Pancreas (tissue), 10 donors: ENCODE measurements at regions not wholly inside any gene's neighbourhood (a gene's known extent, or its start where the extent isn't known, plus 50 kb on each side); places are given as distances from the start of the nearest gene placed in this dataset.

Experiments used
- ATAC-seq, 4 donors: fragments of 200-7000 bp; cut with Tn5 transposase; one replicate each; pipeline versions ENCODE4 v1.8.0 to v1.9.1; 2020; ENCODE audit warnings: mild to moderate bottlenecking in 4 of 4, moderate library complexity in 4 of 4
- DNase-seq, 6 donors: peaks; one replicate each; pipeline ENCODE4 v3.0.0-alpha.2; 2020
- FAIRE-seq: peaks from 2 replicates; lab custom pipeline; 2012; peaks lifted over from hg19 to GRCh38; lab: Jason Lieb, UNC
- H3K27ac ChIP-seq, 4 donors: fragments of 200-600 bp; sonication (generic); 1 replicate in 3 of 4; 2 replicates in 1 of 4; pipeline versions ENCODE4 v1.5.0 to v1.8.0; 2020
- H3K27me3 ChIP-seq, 4 donors: fragments of 200-600 bp; one replicate each; pipeline ENCODE4 v1.8.0; 2021
- H3K36me3 ChIP-seq, 3 donors: fragments of 200-600 bp; sonication (generic) in 1 of 3; one replicate each; pipeline versions ENCODE4 v1.5.0 to v1.8.0; 2020 to 2021
- H3K4me1 ChIP-seq, 3 donors: fragments of 200-600 bp; one replicate each; pipeline ENCODE4 v1.8.0; 2021
- H3K4me3 ChIP-seq, 4 donors: fragments of 200-600 bp; sonication (generic) in 2 of 4; one replicate each; pipeline versions ENCODE4 v1.5.0 to v1.8.0; 2020 to 2021
- H3K9me3 ChIP-seq, 4 donors: fragments of 200-600 bp; one replicate each; pipeline ENCODE4 v1.8.0; 2021
- WGBS, 2 donors: extraction: QIAGEN DNeasy Blood & Tissue Kit; methylation state at CpG; one replicate each; pipeline ENCODE4 v1.1.7; 2013; 5-methylcytosine and 5-hydroxymethylcytosine counted together
- intact Hi-C, 3 donors: fragments of 100-400 bp; cut with DNase I; formaldehyde crosslinking; loops; one replicate each; pipeline versions ENCODE4 v1.11.1 to v1.14.2; 2022
- TF ChIP-seq, protein P1 (sequence below), 4 donors: fragments of 200-600 bp; sonication (generic) in 3 of 4; IDR thresholded peaks; one replicate each; pipeline versions ENCODE4 v1.5.0 to v1.8.0; 2021; ENCODE audit warnings: antibody characterized with exemption in 4 of 4
- donor health status: healthy with polysubstance abuse.
- donor health status: DM: no; HTN: no; CAD: no; lungs with moderate emphysema.
- donor health status: DM: no; HTN: no; CAD: no.
- donor health status: control.
- donor health status: control.
- donor health status: Bipolar disorder and iron deficiency.
- donor health status: DM: yes; HTN: yes; CAD: no.
- donor health status: DM: no; HTN: no; CAD: no.
- donor health status: DM: no; HTN: no; CAD: no.
- donor health status: DM: yes; HTN: yes; CAD: no.

DNA sequence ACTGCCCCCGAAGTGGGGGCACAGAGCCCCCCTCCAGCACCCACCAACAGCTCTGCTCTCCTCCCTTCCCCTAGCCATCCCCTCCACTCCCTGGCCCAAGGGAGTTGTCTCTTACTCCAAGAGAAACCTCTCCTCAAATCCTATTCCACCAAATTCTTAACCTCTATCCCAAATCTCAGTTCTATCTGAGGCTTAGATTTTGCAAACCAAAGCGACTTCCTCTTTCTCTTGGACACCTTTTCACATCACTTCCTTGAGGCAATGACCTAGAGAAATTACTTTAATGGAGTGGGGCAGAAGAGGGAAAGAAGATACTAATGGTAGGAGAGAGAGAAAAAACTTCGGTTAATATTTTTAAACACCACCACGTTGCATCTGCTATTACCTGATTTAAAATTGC is 167.2 kb downstream of the SS18 start:
- Histone ChIP-seq H3K4me1 (no peaks in the 10 kb centered on the region), H3K9me3 (no peaks in the 10 kb centered on the region), H3K36me3 (no peaks in the 10 kb centered on the region), H3K27ac (no peak overlapping the region), H3K4me3 (no peak overlapping the region), H3K27me3 (no peaks in the 10 kb centered on the region)
- WGBS, 2 donors = 88 to 95% methylated on average over 4 of the region's 4 CpGs
- ATAC-seq = no peak
- no peak for FAIRE-seq
- intact Hi-C loops = loop anchor here in 1 of 3 donors (10.0 kb wide), 1 partner anchor 232 kb away; no protein-coding TSS in a partner anchor
- TF ChIP-seq, protein P1, sequence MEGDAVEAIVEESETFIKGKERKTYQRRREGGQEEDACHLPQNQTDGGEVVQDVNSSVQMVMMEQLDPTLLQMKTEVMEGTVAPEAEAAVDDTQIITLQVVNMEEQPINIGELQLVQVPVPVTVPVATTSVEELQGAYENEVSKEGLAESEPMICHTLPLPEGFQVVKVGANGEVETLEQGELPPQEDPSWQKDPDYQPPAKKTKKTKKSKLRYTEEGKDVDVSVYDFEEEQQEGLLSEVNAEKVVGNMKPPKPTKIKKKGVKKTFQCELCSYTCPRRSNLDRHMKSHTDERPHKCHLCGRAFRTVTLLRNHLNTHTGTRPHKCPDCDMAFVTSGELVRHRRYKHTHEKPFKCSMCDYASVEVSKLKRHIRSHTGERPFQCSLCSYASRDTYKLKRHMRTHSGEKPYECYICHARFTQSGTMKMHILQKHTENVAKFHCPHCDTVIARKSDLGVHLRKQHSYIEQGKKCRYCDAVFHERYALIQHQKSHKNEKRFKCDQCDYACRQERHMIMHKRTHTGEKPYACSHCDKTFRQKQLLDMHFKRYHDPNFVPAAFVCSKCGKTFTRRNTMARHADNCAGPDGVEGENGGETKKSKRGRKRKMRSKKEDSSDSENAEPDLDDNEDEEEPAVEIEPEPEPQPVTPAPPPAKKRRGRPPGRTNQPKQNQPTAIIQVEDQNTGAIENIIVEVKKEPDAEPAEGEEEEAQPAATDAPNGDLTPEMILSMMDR (IDR thresholded peaks at IDR 0.05) = no peak
- DNase-seq = no peak

DNA sequence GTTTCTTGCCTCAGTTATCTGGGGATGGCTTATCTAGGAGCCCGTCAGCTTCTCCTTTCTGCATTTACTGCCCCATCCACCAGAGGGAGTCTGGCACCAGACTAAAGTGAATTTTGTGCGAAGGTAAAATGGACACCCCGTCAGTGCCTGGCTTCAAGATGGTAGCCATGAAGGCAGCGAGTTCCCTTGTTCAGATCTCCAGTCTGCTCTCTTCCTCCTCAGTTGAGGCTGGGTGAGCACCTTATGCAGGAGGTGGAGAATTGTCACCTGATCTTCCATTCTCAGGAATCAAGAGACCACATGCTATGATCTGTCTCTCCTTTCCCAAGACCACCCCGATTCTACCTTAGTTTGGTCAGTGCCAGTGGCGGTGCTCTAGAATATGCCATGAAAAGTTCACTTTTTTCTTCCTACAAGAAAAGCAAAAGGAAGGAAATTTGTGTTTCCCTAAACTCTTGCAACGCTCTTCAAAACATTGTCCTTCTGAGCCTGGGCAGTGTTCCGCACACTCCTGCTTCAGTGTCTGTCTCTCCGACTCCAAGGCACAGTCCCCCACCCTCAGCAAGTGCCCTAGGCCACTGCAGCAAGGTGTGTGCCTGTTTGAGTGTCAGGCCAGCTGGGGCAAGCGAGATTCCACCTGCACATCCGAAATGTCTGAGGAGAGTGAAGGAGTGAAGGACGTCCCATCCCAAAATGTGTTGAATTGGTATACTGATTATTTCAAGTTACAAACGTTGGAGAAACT is 168.6 kb downstream of the SS18 start:
- DNase-seq (peak in 2 of 6 donors; percentile 7 to 46), ATAC-seq (peak in 3 of 4 donors; percentile 56 to 82 (median 78)), FAIRE-seq (no peak)
- H3K9me3 ChIP-seq = no peaks in the 10 kb centered on the region
- H3K4me1 ChIP-seq = no peaks in the 10 kb centered on the region
- no peak overlapping the region for H3K4me3 ChIP-seq
- TF ChIP-seq, protein P1 (IDR thresholded peaks at IDR 0.05) = peak; percentile 8 to 38 (median 20)
- H3K27ac ChIP-seq = no peak overlapping the region
- no peaks in the 10 kb centered on the region for H3K36me3 ChIP-seq
- 75 to 79% methylated on average over 13 of the region's 13 CpGs for WGBS, 2 donors
- no peaks in the 10 kb centered on the region for H3K27me3 ChIP-seq
- intact Hi-C loops = loop anchor here in 1 of 3 donors (10.0 kb wide), 1 partner anchor 233 kb away; no protein-coding TSS in a partner anchor

DNA sequence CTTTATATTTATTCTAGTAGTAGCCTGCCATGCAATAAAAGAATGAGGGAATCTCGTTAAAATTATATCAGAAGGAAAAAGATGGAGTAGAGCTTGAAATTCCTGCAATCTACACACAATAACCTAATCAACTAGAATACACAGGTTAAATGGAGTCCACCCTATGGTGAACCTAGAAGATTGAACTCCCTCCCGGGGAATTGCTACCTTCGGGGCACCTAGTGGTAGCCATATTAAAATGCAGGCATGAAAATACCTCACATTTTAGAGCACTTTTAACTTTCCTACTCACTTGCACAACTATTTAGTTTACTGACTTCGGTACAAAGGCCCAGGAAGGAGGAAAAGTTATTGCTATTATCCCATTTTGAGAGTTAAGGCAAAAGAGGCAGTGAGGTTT is 174.5 kb downstream of the SS18 start:
- intact Hi-C loops = no loop called here
- Histone ChIP-seq H3K9me3 (no peaks in the 10 kb centered on the region), H3K36me3 (no peaks in the 10 kb centered on the region), H3K4me1 (no peaks in the 10 kb centered on the region), H3K4me3 (no peak overlapping the region), H3K27ac (no peak overlapping the region), H3K27me3 (no peaks in the 10 kb centered on the region)
- no peak for ATAC-seq
- FAIRE-seq = no peak
- DNase-seq = no peak
- TF ChIP-seq, protein P1 (IDR thresholded peaks at IDR 0.05) = no peak
- WGBS, 2 donors = 58 to 79% methylated on average over 4 of the region's 4 CpGs

DNA sequence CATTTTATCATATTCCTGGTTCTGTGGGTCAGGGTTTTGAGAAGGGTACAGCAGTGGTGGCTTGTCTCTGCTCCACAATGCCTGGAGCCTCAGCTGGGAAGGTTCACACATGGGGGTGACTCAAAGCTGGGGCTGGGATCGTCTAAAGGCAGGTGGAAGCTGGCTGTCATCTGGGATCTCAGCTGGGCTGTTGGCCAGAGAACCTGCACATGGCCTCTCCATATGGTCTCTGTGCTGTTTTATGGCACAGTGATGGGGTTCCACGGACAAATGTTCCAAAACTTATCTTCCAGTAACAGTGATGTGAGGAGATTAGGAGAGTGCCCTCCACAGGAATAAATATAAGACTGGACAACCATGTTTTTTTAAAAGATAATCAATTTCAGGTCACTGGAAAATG is 191.4 kb downstream of the SS18 start:
- Histone ChIP-seq H3K27me3 (no peaks in the 10 kb centered on the region), H3K27ac (no peak overlapping the region), H3K4me1 (no peaks in the 10 kb centered on the region), H3K9me3 (no peaks in the 10 kb centered on the region), H3K36me3 (no peaks in the 10 kb centered on the region), H3K4me3 (no peak overlapping the region)
- DNase-seq (no peak), FAIRE-seq (no peak), ATAC-seq (no peak)
- 19 to 28% methylated on average over 2 of the region's 2 CpGs for WGBS, 2 donors
- TF ChIP-seq, protein P1 (IDR thresholded peaks at IDR 0.05) = no peak
- intact Hi-C loops = no loop called here

DNA sequence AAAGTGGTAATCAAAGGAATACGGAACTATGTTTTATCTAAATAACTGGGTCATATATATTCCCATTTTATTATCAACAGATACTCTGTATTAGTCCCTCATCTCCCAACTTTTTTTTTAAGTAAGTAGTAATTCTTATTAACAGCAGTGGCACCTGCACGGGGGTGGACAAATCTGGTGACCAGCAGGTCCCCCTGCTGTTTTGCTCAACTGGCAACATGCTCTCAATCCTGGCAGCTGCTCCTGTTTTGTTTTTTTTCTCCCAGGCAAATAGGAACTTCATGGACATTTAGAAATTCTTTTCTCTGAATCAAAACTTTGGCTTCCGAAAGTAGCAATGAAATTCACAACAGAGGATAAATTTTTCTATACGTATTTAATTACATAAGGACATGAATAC is 193.5 kb downstream of the SS18 start:
- no peak for FAIRE-seq
- no peak for ATAC-seq

More for the DNA sequence above, 193.5 kb downstream of the SS18 start:
- Histone ChIP-seq H3K27ac (no peak overlapping the region), H3K4me3 (no peak overlapping the region), H3K27me3 (no peaks in the 10 kb centered on the region), H3K36me3 (no peaks in the 10 kb centered on the region), H3K9me3 (no peaks in the 10 kb centered on the region), H3K4me1 (no peaks in the 10 kb centered on the region)
- intact Hi-C loops = no loop called here
- TF ChIP-seq, protein P1 (IDR thresholded peaks at IDR 0.05) = no peak
- WGBS, 2 donors = 56 to 74% methylated on average over 4 of the region's 4 CpGs
- DNase-seq = no peak
